Middle frontal gyrus (tissue), 1 donor: ENCODE measurements at regions not wholly inside any gene's neighbourhood (a gene's known extent, or its start where the extent isn't known, plus 50 kb on each side); places are given as distances from the start of the nearest gene placed in this dataset.
"Not testable (repeated sequence)": the region's sequence is repeated elsewhere in the genome, so short reads cannot be mapped to it uniquely, and the experiment has no call there.

Experiments used
- DNase-seq: peaks from one replicate; pipeline ENCODE4 v3.0.0-alpha.2; 2015; ENCODE audit warnings: low spot score; ENCODE audit errors: extremely low spot score

DNA sequence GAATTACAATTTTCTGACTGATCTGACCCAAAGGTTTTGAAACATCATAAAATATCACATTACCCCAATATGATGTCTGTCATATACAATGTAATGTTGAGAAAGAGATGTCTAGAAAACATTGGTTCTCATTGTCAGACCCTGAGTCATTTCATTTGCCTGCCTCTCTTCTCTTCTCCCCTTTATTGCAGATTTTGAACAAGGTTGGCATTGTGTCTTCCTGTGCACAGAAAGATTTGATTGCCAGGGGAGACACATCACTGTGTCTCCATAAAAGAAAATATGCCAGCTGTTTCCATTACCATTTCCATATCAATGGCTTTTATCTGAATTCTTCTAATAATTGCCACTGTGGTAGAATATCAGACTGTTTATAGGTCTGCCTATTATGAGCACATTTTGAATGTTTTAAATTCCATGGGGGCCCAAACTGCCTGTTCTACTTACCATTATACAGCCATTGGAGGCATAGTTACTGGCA is 65.6 kb downstream of the IFI44 start:
- DNase-seq = no peak

DNA sequence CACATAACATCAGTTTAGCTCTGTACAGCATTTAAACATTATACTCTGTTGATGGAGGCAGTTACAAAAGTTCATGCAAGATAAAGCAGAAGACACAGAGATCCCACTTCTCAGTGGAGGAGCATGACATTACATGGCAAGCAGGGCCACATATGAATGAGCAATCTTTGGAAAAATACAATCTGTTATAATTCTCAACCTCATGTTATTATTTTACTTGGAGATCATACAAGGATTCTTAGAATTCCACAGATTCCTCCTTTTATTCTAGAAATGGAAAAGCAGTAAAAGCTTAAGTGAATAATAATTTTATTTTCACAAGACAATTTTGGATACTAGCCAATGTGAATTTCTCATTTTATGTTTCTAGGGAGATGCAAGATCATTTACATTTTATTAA is 66.6 kb downstream of the IFI44 start:
- DNase-seq = no peak

DNA sequence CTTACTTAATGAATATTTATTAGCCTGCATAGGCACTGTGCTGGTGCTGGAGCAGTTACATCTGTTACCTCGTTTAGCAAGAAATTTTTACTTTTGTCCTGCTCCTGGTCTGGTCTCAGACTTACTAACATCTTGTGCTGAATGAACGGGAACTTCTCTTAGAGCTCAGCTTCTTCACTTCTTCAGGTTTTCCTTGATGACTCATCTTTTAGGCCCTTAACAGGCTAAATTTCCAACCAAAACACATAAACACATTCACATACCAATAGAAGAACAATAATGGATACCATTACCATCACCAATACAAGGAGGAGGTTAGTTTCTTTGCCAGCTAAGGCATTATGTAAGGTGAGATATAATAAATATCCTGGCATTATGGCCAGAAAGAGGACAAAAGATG is 68.9 kb downstream of the IFI44 start:
- DNase-seq = no peak

- DNase-seq = no peak
Observed at GRCh38 chr1:78721136-78721535, 71.5 kb downstream of the IFI44 start.

DNA sequence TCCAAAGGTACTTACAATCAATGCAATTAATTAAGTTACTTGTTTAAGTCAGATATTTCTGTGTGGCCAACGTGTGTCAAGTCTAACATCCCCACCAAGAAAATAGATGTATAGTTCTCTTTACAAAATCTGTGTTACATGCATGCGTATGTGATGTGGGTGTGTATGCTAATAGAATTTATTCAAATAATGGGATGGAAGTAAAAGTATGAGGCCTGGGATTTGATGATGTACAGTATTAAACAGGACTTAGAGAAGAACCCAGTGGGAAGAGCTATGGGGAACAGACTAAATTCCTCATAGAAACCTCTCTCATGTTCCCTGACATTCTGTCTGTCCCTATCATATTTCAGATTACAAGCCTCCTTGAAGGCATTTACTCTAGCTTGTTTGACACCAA is 72.5 kb downstream of the IFI44 start:
- DNase-seq = no peak

DNA sequence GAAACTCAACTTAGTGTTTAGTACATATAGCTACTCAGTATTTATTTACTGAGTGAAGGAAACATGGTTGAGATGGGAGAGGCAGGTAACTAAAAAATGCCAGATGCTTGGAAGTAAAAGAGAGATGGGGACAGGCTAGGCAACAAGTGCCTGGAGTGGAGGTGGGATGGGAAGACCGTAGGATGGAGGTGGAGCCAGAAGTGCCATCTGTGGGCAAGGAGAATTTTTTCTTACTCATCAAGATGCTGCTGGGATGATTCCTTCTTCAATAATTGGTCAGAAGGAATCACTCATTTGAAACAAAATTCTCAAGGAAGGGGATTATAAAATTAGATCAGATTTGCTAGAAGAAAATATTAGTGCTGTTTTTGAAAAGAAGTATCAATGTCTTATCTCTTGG is 72.9 kb downstream of the IFI44 start:
- DNase-seq = no peak

DNA sequence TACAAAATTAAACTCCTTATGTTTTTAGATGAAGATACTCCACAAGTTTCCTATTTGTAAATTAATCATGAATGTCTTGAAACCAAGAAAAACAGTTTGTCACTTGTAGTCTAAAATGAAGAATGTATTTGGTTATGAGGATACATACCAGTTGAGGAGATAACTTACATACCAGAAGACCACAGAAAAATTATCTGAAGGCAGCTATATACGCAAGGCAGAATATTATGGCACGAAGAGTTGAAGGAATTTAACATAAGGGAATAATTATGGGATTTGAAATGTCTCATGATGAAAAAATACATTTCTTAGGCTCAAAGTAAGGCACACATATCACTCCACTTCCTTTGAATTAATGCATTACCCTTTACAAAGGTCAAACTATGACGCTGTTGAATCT is 73.3 kb downstream of the IFI44 start:
- DNase-seq = no peak

- DNase-seq = no peak
Observed at GRCh38 chr1:78726686-78727085, 77.1 kb downstream of the IFI44 start.

- DNase-seq = no peak
Observed at GRCh38 chr1:78728359-78728758, 78.7 kb downstream of the IFI44 start.

DNA sequence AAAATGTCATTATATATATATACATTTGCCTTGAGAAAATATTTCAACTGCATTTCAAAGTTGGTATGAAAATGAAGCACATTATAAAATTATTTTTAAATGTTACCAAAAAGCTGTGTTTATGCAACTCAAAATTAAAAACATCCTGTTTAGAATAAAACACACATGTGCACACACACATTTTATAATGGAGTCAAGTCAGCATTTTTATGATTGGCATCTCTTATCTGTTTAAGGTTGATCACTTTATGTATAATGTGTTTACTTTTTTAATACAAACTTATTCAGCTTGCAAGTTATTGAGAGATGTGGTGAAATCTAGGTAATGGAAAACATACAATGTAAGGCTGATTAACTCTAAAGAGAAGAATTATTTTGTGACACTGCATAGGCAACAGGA is 80.4 kb downstream of the IFI44 start:
- DNase-seq = no peak

DNA sequence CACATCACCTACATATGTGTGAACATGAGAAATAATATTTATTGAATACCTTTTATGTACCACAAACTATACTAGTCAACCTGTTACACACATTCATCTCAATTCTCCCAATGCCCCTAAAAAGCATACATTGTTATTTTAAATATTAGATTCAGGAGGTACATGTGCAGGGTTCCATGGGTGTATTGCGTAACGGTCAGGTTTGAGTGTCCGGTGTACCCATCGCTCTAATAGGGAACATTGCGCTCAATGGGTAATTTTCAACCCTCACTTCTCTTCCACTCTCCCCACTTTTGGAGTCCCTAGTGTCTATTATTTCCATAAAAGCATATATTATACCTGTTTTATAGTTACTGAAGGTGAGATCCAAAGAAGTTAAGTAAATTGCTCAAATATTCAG is 82.0 kb downstream of the IFI44 start:
- no peak for DNase-seq

GRCh38 chr1:78737241-78737640 is 87.6 kb downstream of the IFI44 start:
- DNase-seq = no peak

DNA sequence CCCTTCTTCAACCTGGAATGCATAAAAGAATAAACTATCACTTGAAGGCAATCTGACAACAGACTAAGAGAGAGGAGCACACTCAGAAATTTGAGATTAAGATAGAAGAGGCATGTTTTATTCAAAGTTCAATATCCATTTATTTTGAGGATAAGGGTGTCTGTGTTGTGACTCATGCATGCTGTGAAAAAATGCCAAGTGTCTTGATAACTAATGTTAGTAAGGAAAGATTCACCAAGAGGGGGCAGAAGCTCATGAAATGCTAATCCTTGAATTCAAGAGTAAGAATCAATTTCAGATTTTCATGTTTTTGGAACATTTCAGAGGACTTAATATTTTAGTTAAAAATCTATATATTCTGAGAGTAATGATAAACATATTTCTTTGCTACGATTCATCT is 94.0 kb downstream of the IFI44 start:
- DNase-seq = no peak

DNA sequence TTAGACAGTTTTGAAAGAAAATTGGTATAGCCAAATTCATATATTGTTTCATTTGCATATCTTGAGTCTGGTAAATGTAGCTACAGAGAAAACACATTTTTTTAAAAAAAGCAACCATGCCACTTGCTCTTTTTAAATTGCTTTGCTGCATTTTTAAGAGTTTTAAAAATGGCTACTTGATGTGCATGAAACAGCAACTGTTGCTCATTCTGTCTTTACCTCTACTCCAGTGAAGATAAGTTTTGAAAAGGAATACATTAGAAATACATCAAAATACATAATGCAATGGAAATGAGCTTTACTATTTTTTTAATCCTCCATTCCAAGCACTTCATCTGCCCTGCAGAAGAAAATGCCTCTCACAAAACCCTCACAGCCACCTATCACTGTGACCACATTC is 95.5 kb downstream of the IFI44 start:
- DNase-seq = no peak

DNA sequence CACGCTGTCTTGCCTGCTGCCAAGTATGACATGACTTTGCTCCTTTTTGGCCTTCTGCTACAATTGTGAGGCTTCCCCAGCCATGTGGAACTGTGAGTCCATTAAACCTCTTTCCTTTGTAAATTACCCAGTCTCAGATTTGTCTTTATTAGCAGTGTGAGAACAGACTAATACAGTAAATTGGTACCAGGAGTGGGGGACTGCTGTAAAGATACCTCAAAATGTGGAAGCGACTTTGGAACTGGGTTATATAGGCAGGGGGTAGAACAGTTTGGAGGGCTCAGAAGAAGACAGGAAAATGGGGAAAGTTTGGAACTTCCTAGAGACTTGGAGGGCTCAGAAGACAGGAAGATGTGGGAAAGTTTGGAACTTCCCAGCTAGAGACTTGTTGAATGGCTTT is 104.0 kb downstream of the IFI44 start:
- DNase-seq = not testable (repeated sequence)

DNA sequence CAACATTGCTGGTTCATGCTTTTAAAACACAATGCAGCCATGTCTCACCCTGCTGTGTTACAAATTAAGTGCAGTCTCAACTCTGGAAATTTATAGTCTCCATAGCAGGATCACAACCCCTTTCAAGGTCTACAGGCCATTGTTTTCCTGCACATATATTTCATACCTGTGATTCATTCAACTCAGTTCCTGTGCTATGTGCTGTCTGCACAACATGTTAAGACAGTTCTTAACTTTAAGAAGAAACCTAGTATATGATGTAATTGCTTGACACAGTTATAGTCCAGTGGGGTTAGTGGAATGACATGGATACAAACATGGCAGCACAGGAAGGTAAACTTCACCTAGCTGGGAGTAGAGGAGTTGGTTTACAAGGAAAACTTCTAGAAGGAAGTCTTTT is 106.4 kb downstream of the IFI44 start:
- DNase-seq = no peak

DNA sequence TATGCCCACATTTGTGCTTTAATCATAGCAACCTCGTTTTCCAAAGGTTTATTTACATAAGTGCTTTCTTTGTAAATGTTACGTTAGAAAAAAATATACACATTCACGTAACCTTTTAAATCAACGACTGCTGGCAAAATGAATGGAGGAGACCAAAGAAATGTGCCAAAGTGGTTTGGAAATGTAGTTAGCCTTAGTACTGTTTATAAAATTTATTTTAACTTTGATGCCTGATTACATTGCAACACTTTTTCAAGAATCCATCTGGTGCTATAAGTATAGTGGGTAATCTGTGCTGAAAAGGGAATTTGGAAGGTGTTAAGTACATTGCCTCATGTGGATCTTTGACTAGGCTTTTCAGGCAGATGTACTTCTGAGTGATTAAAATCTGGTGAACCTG is 108.9 kb downstream of the IFI44 start:
- DNase-seq = no peak

GRCh38 chr1:78759881-78760280 is 110.2 kb downstream of the IFI44 start:
- no peak for DNase-seq

GRCh38 chr1:78760858-78761257 is 111.2 kb downstream of the IFI44 start:
- no peak for DNase-seq

DNA sequence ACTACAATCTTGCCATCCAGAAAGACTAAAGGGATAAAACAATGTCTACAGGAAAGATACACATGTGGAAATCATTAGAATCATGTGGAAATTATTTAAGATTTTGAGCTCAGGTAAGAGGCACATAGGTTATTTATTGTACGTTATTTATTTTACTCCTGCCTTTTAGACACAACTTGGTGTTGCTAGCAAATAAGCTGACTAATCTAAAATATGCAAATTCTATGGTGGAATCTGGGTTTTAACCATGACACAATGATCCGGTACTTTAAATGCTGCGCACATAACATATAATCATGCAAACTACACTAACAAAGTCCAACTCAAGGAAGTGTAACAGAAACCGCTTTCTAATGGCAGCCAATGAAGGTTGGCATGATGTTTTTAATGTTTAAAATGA is 112.5 kb downstream of the IFI44 start:
- DNase-seq = no peak

- DNase-seq = no peak
Observed at GRCh38 chr1:78765489-78765888, 115.9 kb downstream of the IFI44 start.

DNA sequence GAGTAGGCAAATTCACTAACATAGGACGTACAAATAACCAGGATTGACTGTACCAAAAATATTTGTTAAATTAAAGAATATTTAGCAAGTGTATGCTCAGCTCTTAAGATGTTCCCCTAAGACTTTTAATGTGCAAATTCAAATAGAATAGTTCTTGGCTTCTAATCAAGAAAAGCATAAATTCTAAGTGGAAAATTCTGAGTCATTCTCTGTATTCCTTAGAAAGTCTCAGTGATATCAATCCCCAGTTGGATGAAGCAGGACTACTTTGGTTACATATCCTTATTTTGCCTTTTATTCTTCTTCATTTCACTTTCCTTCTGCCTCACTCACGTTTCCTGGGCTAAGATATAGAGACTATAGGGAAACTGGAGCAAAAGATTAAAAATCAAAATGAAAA is 130.2 kb downstream of the IFI44 start:
- no peak for DNase-seq

- DNase-seq = no peak
Observed at GRCh38 chr1:78787544-78787943, 137.9 kb downstream of the IFI44 start.

DNA sequence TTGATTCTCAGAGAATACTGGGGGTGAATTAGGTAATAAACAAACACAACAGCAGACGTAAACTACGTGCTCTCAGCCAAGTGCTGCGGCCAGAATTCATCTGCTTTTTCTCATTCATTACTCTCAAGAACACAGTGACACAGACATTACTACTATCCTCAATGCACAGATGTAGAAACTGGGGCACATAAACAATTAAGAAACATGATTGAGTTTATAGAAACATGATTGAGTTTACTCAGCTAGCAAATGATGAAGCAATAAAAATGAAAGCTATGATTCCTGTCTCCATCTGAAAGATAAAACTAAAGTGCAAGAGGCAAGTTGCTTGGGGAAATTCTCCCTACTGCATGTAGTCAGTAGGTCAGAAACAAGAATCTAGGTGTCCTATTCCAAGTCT is 140.5 kb downstream of the IFI44 start:
- DNase-seq = no peak
